Neuron (in vitro differentiated cells): ENCODE measurements at regions not wholly inside any gene's neighbourhood (a gene's known extent, or its start where the extent isn't known, plus 50 kb on each side); places are given as distances from the start of the nearest gene placed in this dataset.
"Not testable (repeated sequence)": the region's sequence is repeated elsewhere in the genome, so short reads cannot be mapped to it uniquely, and the experiment has no call there.

Experiments
- H2AFZ ChIP-seq: one replicate; pipeline ENCODE4 v1.6.1; 2013; ENCODE audit warnings: low read depth, mild to moderate bottlenecking, inconsistent platforms, low read length, moderate library complexity
- H3K27me3 ChIP-seq: one replicate; pipeline ENCODE4 v1.6.1; 2013; ENCODE audit warnings: low read length; ENCODE audit not compliant: insufficient read depth
- H3K36me3 ChIP-seq: one replicate; pipeline ENCODE4 v1.6.1; 2013; ENCODE audit warnings: low read length; ENCODE audit not compliant: insufficient read depth
- H3K4me1 ChIP-seq: one replicate; pipeline ENCODE4 v1.6.1; 2013; ENCODE audit warnings: low read length; ENCODE audit not compliant: insufficient read depth
- H3K4me3 ChIP-seq: 2 replicates; pipeline ENCODE4 v1.5.1; 2013; ENCODE audit warnings: mild to moderate bottlenecking, low read length, moderate library complexity
- H3K9me3 ChIP-seq: one replicate; pipeline ENCODE4 v1.6.1; 2013; ENCODE audit warnings: low read length

DNA sequence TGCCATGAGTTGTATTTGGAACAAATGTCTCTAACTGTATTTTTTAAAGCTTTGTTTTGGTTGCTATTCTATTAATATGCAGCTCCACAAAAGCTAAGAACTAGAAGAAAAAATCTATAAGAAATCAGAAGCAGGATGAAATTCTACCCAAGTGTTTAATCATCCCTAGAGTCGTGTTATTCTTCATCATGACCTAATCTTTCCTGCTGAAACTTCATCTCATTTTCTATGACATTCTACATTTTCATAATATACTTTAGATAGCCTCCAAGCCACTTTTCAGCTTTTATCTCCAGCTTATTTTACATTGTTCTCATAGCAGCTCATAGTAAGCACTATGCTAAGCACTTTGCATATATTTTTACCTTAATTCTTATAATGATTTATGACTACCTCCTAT lies 302.8 kb downstream of the FOXO1 start:
- Histone ChIP-seq H3K4me1 (peaks cover 4% of the 10 kb centered on the region), H3K36me3 (no peaks in the 10 kb centered on the region), H3K9me3 (no peaks in the 10 kb centered on the region), H3K4me3 (no peak overlapping the region), H3K27me3 (no peaks in the 10 kb centered on the region), H2AFZ (no peak overlapping the region)

GRCh38 chr13:40366119-40366518 lies 300.3 kb downstream of the FOXO1 start:
- Histone ChIP-seq H2AFZ (no peak overlapping the region), H3K4me3 (no peak overlapping the region), H3K27me3 (no peaks in the 10 kb centered on the region), H3K9me3 (no peaks in the 10 kb centered on the region), H3K4me1 (peaks cover 16% of the 10 kb centered on the region), H3K36me3 (no peaks in the 10 kb centered on the region)

- no peaks in the 10 kb centered on the region for H3K9me3 ChIP-seq
Observed at GRCh38 chr13:40368127-40368891, 298.1 kb downstream of the FOXO1 start.

GRCh38 chr13:40370661-40371060 lies 295.8 kb downstream of the FOXO1 start:
- no peak overlapping the region for H2AFZ ChIP-seq
- H3K27me3 ChIP-seq, result no peaks in the 10 kb centered on the region
- no peaks in the 10 kb centered on the region for H3K36me3 ChIP-seq
- no peaks in the 10 kb centered on the region for H3K9me3 ChIP-seq
- H3K4me1 ChIP-seq, result peaks cover 19% of the 10 kb centered on the region
- H3K4me3 ChIP-seq, result no peak overlapping the region

More at GRCh38 chr13:40368127-40368891, 298.1 kb downstream of the FOXO1 start:
- H3K4me3 ChIP-seq, result no peak overlapping the region
- no peaks in the 10 kb centered on the region for H3K27me3 ChIP-seq
- H3K4me1 ChIP-seq, result peaks cover 19% of the 10 kb centered on the region
- H3K36me3 ChIP-seq, result no peaks in the 10 kb centered on the region
- no peak overlapping the region for H2AFZ ChIP-seq

- no peak overlapping the region for H3K4me3 ChIP-seq
- H3K4me1 ChIP-seq, result peaks cover 19% of the 10 kb centered on the region
- no peak overlapping the region for H2AFZ ChIP-seq
- H3K36me3 ChIP-seq, result no peaks in the 10 kb centered on the region
- no peaks in the 10 kb centered on the region for H3K9me3 ChIP-seq
- H3K27me3 ChIP-seq, result no peaks in the 10 kb centered on the region
Observed at GRCh38 chr13:40371531-40372125, 294.8 kb downstream of the FOXO1 start.

- H2AFZ ChIP-seq, H3K36me3 ChIP-seq, H3K27me3 ChIP-seq, H3K9me3 ChIP-seq, H3K4me3 ChIP-seq: not testable (repeated sequence)
- peaks cover 15% of the 10 kb centered on the region for H3K4me1 ChIP-seq
Observed at GRCh38 chr13:40373608-40374007, 292.8 kb downstream of the FOXO1 start.

DNA sequence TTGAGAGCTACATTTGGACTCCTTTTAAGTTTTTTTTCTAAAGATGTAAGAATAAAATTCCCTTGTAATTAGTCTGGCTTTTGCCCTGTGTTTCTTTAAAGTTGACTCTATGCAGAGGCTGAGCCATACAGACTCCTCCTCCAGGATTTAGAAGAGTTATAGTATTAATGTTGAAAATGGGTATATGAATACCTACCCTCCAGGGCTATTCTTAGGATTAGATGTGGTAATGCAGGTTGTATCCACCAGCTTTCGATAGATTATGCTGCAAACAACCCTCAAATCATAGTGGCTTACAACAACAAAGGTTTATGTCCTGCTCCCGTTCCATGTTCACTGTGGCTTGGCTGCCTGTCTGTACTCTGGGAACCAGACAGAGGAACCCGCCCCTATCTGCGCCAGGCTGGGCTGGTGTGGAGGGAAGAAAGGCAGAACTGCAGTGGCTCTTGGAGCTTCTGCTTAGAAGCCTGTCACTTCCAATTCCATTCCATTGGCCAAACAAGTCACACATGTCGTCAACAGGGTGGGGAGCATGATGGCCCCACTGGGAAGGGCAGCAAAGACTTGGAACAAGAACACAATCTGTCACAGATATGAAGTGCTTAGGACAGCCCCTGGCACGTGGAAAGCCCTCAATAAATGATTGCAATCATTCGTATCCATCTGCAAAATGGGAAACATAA lies 290.8 kb downstream of the FOXO1 start:
- Histone ChIP-seq H3K4me3 (no peak overlapping the region), H3K27me3 (no peaks in the 10 kb centered on the region), H3K9me3 (no peaks in the 10 kb centered on the region), H2AFZ (no peak overlapping the region), H3K4me1 (peaks cover 19% of the 10 kb centered on the region), H3K36me3 (no peaks in the 10 kb centered on the region)

DNA sequence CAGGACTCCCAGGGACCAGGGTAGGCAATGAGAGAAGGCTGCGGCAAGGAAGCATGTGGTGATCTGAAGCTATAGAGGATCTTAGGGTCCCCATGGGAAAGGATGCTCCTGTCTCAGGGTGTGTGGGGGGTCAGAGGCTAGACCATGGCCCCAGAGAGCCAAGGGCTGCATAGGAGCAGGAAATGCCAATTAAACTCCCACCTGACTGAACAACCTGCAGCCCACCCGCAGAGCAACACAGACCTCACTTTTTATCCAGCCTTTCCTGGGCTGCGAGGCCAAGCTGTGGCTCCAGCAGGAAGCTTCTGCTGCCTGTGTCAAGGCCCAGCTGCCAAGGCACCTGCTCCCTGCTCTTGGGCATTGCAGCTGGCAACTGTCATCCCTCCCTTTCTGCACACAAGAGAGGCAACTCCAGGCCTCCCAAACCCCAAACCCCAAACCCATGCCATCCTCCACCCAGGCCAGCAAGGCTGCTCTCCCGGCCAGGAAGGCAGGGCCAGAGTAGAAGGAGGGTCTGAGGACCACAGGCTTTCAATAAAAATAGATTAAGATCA lies 290.1 kb downstream of the FOXO1 start:
- H3K9me3 ChIP-seq, result no peaks in the 10 kb centered on the region
- no peaks in the 10 kb centered on the region for H3K36me3 ChIP-seq
- H3K4me3 ChIP-seq, result no peak overlapping the region
- no peak overlapping the region for H2AFZ ChIP-seq
- peaks cover 12% of the 10 kb centered on the region for H3K4me1 ChIP-seq
- no peaks in the 10 kb centered on the region for H3K27me3 ChIP-seq

DNA sequence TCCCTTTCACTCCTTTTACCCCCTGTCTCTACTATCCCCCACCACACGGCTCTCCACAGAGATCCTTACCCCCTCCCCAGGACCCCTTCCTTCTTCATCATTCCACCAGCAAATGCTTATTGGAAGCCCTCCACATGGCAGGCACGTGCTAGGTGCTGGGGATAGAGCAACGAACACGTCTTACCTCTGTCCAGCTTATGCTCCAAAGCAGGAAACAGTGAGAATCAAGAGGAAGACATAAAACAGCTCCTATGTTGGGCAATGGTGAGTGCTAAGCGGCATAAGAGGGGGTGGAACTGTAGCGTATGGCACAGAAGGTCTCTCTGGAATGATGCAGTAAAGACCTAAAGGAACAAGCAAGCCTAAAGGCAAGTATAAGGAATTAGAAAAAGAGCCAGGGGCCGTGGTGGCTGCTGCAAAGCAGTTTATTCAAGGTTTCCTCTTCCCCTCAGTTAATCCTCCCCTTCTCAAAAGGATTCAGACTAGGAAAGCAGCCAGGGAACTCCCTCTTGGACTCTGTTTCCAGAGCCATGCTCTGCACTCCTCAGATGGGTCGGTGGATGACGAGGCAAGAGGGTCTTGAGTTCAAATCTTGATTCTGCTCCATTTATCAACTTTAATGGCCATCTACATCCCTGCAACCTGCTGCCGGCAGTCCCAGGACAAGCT lies 289.4 kb downstream of the FOXO1 start:
- H2AFZ ChIP-seq, result no peak overlapping the region
- no peaks in the 10 kb centered on the region for H3K9me3 ChIP-seq
- H3K36me3 ChIP-seq, result no peaks in the 10 kb centered on the region
- H3K4me3 ChIP-seq, result no peak overlapping the region
- peaks cover 11% of the 10 kb centered on the region for H3K4me1 ChIP-seq
- H3K27me3 ChIP-seq, result no peaks in the 10 kb centered on the region

GRCh38 chr13:40377783-40378182 lies 288.7 kb downstream of the FOXO1 start:
- peaks cover 11% of the 10 kb centered on the region for H3K4me1 ChIP-seq
- H3K27me3 ChIP-seq, result no peaks in the 10 kb centered on the region
- H3K36me3 ChIP-seq, result no peaks in the 10 kb centered on the region
- no peak overlapping the region for H3K4me3 ChIP-seq
- H2AFZ ChIP-seq, result no peak overlapping the region
- H3K9me3 ChIP-seq, result no peaks in the 10 kb centered on the region

GRCh38 chr13:40379196-40379595 lies 287.2 kb downstream of the FOXO1 start:
- H2AFZ ChIP-seq, result no peak overlapping the region
- H3K9me3 ChIP-seq, result no peaks in the 10 kb centered on the region
- H3K4me3 ChIP-seq, result no peak overlapping the region
- H3K4me1 ChIP-seq, result peaks cover 11% of the 10 kb centered on the region
- H3K36me3 ChIP-seq, result no peaks in the 10 kb centered on the region
- H3K27me3 ChIP-seq, result no peaks in the 10 kb centered on the region

GRCh38 chr13:40379794-40380578 lies 286.5 kb downstream of the FOXO1 start:
- no peaks in the 10 kb centered on the region for H3K36me3 ChIP-seq
- no peaks in the 10 kb centered on the region for H3K27me3 ChIP-seq
- no peak overlapping the region for H3K4me3 ChIP-seq
- H3K9me3 ChIP-seq, result no peaks in the 10 kb centered on the region
- peaks cover 11% of the 10 kb centered on the region for H3K4me1 ChIP-seq
- H2AFZ ChIP-seq, result no peak overlapping the region
